ENCODE measurements at regions not wholly inside any gene's neighbourhood (a gene's known extent, or its start where the extent isn't known, plus 50 kb on each side); places are given as distances from the start of the nearest gene placed in this dataset.
"Not testable (repeated sequence)": the region's sequence is repeated elsewhere in the genome, so short reads cannot be mapped to it uniquely, and the experiment has no call there.

GRCh38 chr2:87442983-87443577, 304.8 kb upstream of the PLGLB2 start:
- H3K4me3 ChIP-seq (ENCODE audit: low read depth, low read length); DNase-seq (ENCODE audit: low read depth): not testable (repeated sequence)

GRCh38 chr2:87444951-87445350, 302.9 kb upstream of the PLGLB2 start:
- DNase-seq (ENCODE audit: low read depth); H3K4me3 ChIP-seq (ENCODE audit: low read depth, low read length): not testable (repeated sequence)

- DNase-seq (ENCODE audit: low read depth) = peak; percentile 31
- H3K4me3 ChIP-seq (ENCODE audit: low read depth, low read length) = not testable (repeated sequence)
Measured at GRCh38 chr2:87445613-87446312, 302.1 kb upstream of the PLGLB2 start.

GRCh38 chr2:87446313-87446696, 301.6 kb upstream of the PLGLB2 start:
- DNase-seq (ENCODE audit: low read depth) = peak; percentile 40
- H3K4me3 ChIP-seq (ENCODE audit: low read depth, low read length) = not testable (repeated sequence)

- H3K4me3 ChIP-seq (ENCODE audit: low read depth, low read length) = not testable (repeated sequence)
- peak; percentile 21 for DNase-seq (ENCODE audit: low read depth)
Measured at GRCh38 chr2:87449462-87449980, 298.4 kb upstream of the PLGLB2 start.

- DNase-seq (ENCODE audit: low read depth) = peak; percentile 41
- H3K4me3 ChIP-seq (ENCODE audit: low read depth, low read length) = not testable (repeated sequence)
Measured at GRCh38 chr2:87452193-87452592, 295.7 kb upstream of the PLGLB2 start.

- DNase-seq (ENCODE audit: low read depth) = peak; percentile 87
- not testable (repeated sequence) for H3K4me3 ChIP-seq (ENCODE audit: low read depth, low read length)
Measured at GRCh38 chr2:87452861-87453260, 295.0 kb upstream of the PLGLB2 start.

- DNase-seq (ENCODE audit: low read depth) = peak; percentile 91
- not testable (repeated sequence) for H3K4me3 ChIP-seq (ENCODE audit: low read depth, low read length)
Measured at GRCh38 chr2:87453965-87454364, 293.9 kb upstream of the PLGLB2 start.

GRCh38 chr2:87454421-87454820, 293.5 kb upstream of the PLGLB2 start:
- DNase-seq (ENCODE audit: low read depth) = peak; percentile 79
- H3K4me3 ChIP-seq (ENCODE audit: low read depth, low read length) = not testable (repeated sequence)

- not testable (repeated sequence) for DNase-seq (ENCODE audit: low read depth)
- H3K4me3 ChIP-seq (ENCODE audit: low read depth, low read length) = peak overlapping the region; percentile 65
Measured at GRCh38 chr2:87455209-87455853, 292.6 kb upstream of the PLGLB2 start.

GRCh38 chr2:87455854-87456249, 292.0 kb upstream of the PLGLB2 start:
- not testable (repeated sequence) for DNase-seq (ENCODE audit: low read depth)
- peak overlapping the region; percentile 65 for H3K4me3 ChIP-seq (ENCODE audit: low read depth, low read length)

- DNase-seq (ENCODE audit: low read depth) = peak; percentile 30
- peak overlapping the region; percentile 68 for H3K4me3 ChIP-seq (ENCODE audit: low read depth, low read length)
Measured at GRCh38 chr2:87456477-87457128, 291.3 kb upstream of the PLGLB2 start.

- H3K4me3 ChIP-seq (ENCODE audit: low read depth, low read length) = peak overlapping the region; percentile 51
- DNase-seq (ENCODE audit: low read depth) = not testable (repeated sequence)
Measured at GRCh38 chr2:87457129-87457499, 290.8 kb upstream of the PLGLB2 start.

GRCh38 chr2:87458938-87459337, 288.9 kb upstream of the PLGLB2 start:
- DNase-seq (ENCODE audit: low read depth) = not testable (repeated sequence)
- H3K4me3 ChIP-seq (ENCODE audit: low read depth, low read length) = peak overlapping the region; percentile 40

GRCh38 chr2:87460104-87460503, 287.8 kb upstream of the PLGLB2 start:
- DNase-seq (ENCODE audit: low read depth); H3K4me3 ChIP-seq (ENCODE audit: low read depth, low read length): not testable (repeated sequence)

GRCh38 chr2:87460662-87461061, 287.2 kb upstream of the PLGLB2 start:
- not testable (repeated sequence) for H3K4me3 ChIP-seq (ENCODE audit: low read depth, low read length); DNase-seq (ENCODE audit: low read depth)

- DNase-seq (ENCODE audit: low read depth) = not testable (repeated sequence)
Measured at GRCh38 chr2:87461671-87462070, 286.2 kb upstream of the PLGLB2 start.

GRCh38 chr2:87464219-87464618, 283.7 kb upstream of the PLGLB2 start:
- DNase-seq (ENCODE audit: low read depth); H3K4me3 ChIP-seq (ENCODE audit: low read depth, low read length): not testable (repeated sequence)

More at GRCh38 chr2:87461671-87462070, 286.2 kb upstream of the PLGLB2 start:
- H3K4me3 ChIP-seq (ENCODE audit: low read depth, low read length) = not testable (repeated sequence)

GRCh38 chr2:87465730-87466129, 282.2 kb upstream of the PLGLB2 start:
- not testable (repeated sequence) for DNase-seq (ENCODE audit: low read depth); H3K4me3 ChIP-seq (ENCODE audit: low read depth, low read length)

Data from fibroblast of the aortic adventitia (primary cell).